OCI-LY7 (cell line): ENCODE measurements at regions not wholly inside any gene's neighbourhood (a gene's known extent, or its start where the extent isn't known, plus 50 kb on each side); places are given as distances from the start of the nearest gene placed in this dataset.

Source experiments
- CTCF ChIP-seq: fragments of 200-600 bp; sonication (generic); conservative IDR thresholded peaks from 2 replicates; pipeline ENCODE4 v1.5.1; 2014; ENCODE audit warnings: mild to moderate bottlenecking, antibody characterized with exemption, low read length, moderate library complexity, mixed read lengths
- EZH2phosphoT487 ChIP-seq: fragments of 200-600 bp; sonication (generic); IDR thresholded peaks from 2 replicates; pipeline ENCODE4 v1.6.1; 2018; ENCODE audit warnings: low read depth, borderline replicate concordance, mild to moderate bottlenecking, mixed run types, antibody characterized with exemption, low read length, moderate library complexity, mixed read lengths

- TF ChIP-seq CTCF (no peak), EZH2phosphoT487 (no peak)
Observed at GRCh38 chr18:73793386-73793785, 354.2 kb downstream of the FBXO15 start.
